Parathyroid adenoma (tissue), 2 donors: ENCODE measurements at regions not wholly inside any gene's neighbourhood (a gene's known extent, or its start where the extent isn't known, plus 50 kb on each side); places are given as distances from the start of the nearest gene placed in this dataset.

Experiments used
- H2AFZ ChIP-seq: fragments of 300-600 bp; sonication (generic); one replicate; pipeline ENCODE4 v1.7.0; 2017; ENCODE audit warnings: antibody characterized with exemption, mild to moderate bottlenecking
- H3K27ac ChIP-seq: fragments of 300-600 bp; sonication (generic); one replicate; pipeline ENCODE4 v1.7.0; 2017
- H3K27me3 ChIP-seq: fragments of 300-600 bp; sonication (generic); one replicate; pipeline ENCODE4 v1.7.0; 2017; ENCODE audit warnings: low read length; ENCODE audit not compliant: control insufficient read depth, insufficient read depth
- H3K36me3 ChIP-seq: fragments of 300-600 bp; sonication (generic); one replicate; pipeline ENCODE4 v1.7.0; 2017; ENCODE audit warnings: low read length; ENCODE audit not compliant: control insufficient read depth, insufficient read depth
- H3K4me1 ChIP-seq: fragments of 300-600 bp; sonication (generic); one replicate; pipeline ENCODE4 v1.7.0; 2017; ENCODE audit warnings: control low read depth
- H3K4me2 ChIP-seq: fragments of 300-600 bp; sonication (generic); one replicate; pipeline ENCODE4 v1.7.0; 2017; ENCODE audit warnings: low read length
- H3K4me3 ChIP-seq: fragments of 300-600 bp; sonication (generic); one replicate; pipeline ENCODE4 v1.7.0; 2017; ENCODE audit warnings: low read depth, low read length
- H3K79me2 ChIP-seq: fragments of 300-600 bp; sonication (generic); one replicate; pipeline ENCODE4 v1.7.0; 2017; ENCODE audit warnings: control low read depth
- H3K9ac ChIP-seq: fragments of 300-600 bp; sonication (generic); one replicate; pipeline ENCODE4 v1.7.0; 2017; ENCODE audit warnings: mild to moderate bottlenecking
- H3K9me3 ChIP-seq: fragments of 300-600 bp; sonication (generic); one replicate; pipeline ENCODE4 v1.7.0; 2017; ENCODE audit warnings: low read length; ENCODE audit not compliant: control insufficient read depth
- CTCF ChIP-seq: fragments of 300-600 bp; sonication (generic); IDR thresholded peaks from one replicate; pipeline ENCODE4 v1.7.0; 2017; ENCODE audit warnings: antibody characterized with exemption, mild to moderate bottlenecking
- donor health status: primary hyperparathyroidism.

GRCh38 chr5:104363567-104363966 is 801.0 kb upstream of the NUDT12 start:
- Histone ChIP-seq H3K79me2 (no peaks in the 10 kb centered on the region), H3K36me3 (no peaks in the 10 kb centered on the region), H3K4me2 (no peak overlapping the region), H3K4me1 (no peaks in the 10 kb centered on the region), H3K9ac (no peak overlapping the region), H3K27ac (no peak overlapping the region), H3K4me3 (no peak overlapping the region), H3K9me3 (no peaks in the 10 kb centered on the region), H2AFZ (no peak overlapping the region), H3K27me3 (no peaks in the 10 kb centered on the region)
- TF ChIP-seq CTCF: no peak

GRCh38 chr5:104361932-104362331 is 799.3 kb upstream of the NUDT12 start:
- no peaks in the 10 kb centered on the region for H3K9me3 ChIP-seq
- no peak overlapping the region for H3K4me2 ChIP-seq
- no peak for TF ChIP-seq CTCF
- H3K9ac ChIP-seq: no peak overlapping the region
- H3K4me1 ChIP-seq: no peaks in the 10 kb centered on the region
- no peak overlapping the region for H3K27ac ChIP-seq
- no peak overlapping the region for H2AFZ ChIP-seq
- no peak overlapping the region for H3K4me3 ChIP-seq
- H3K27me3 ChIP-seq: no peaks in the 10 kb centered on the region
- H3K79me2 ChIP-seq: no peaks in the 10 kb centered on the region
- H3K36me3 ChIP-seq: no peaks in the 10 kb centered on the region

GRCh38 chr5:104355350-104355749 is 792.8 kb upstream of the NUDT12 start:
- Histone ChIP-seq H3K27ac (no peak overlapping the region), H3K9me3 (no peaks in the 10 kb centered on the region), H3K4me3 (no peak overlapping the region), H3K79me2 (no peaks in the 10 kb centered on the region), H3K4me2 (no peak overlapping the region), H3K27me3 (no peaks in the 10 kb centered on the region), H3K4me1 (no peaks in the 10 kb centered on the region), H3K9ac (no peak overlapping the region), H2AFZ (no peak overlapping the region), H3K36me3 (no peaks in the 10 kb centered on the region)
- no peak for TF ChIP-seq CTCF

- Histone ChIP-seq H3K36me3 (no peaks in the 10 kb centered on the region), H2AFZ (no peak overlapping the region), H3K4me2 (no peak overlapping the region), H3K27ac (no peak overlapping the region), H3K9me3 (no peaks in the 10 kb centered on the region), H3K4me3 (no peak overlapping the region), H3K79me2 (no peaks in the 10 kb centered on the region), H3K27me3 (no peaks in the 10 kb centered on the region), H3K9ac (no peak overlapping the region), H3K4me1 (no peaks in the 10 kb centered on the region)
- TF ChIP-seq CTCF: no peak
Observed at GRCh38 chr5:104353371-104353770, 790.8 kb upstream of the NUDT12 start.

- no peaks in the 10 kb centered on the region for H3K36me3 ChIP-seq
- no peaks in the 10 kb centered on the region for H3K9me3 ChIP-seq
- H2AFZ ChIP-seq: no peak overlapping the region
- H3K79me2 ChIP-seq: no peaks in the 10 kb centered on the region
- TF ChIP-seq CTCF: no peak
- no peak overlapping the region for H3K9ac ChIP-seq
- no peak overlapping the region for H3K4me3 ChIP-seq
- no peak overlapping the region for H3K27ac ChIP-seq
- H3K27me3 ChIP-seq: no peaks in the 10 kb centered on the region
- H3K4me1 ChIP-seq: no peaks in the 10 kb centered on the region
- H3K4me2 ChIP-seq: no peak overlapping the region
Observed at GRCh38 chr5:104352954-104353353, 790.4 kb upstream of the NUDT12 start.
